Osteoblast (primary cell): ENCODE measurements at regions not wholly inside any gene's neighbourhood (a gene's known extent, or its start where the extent isn't known, plus 50 kb on each side); places are given as distances from the start of the nearest gene placed in this dataset.

ENCODE experiments used
- DNase-seq: peaks from one replicate; pipeline ENCODE4 v3.0.0; 2011; ENCODE audit warnings: low spot score, mixed read lengths; ENCODE audit not compliant: insufficient read length; ENCODE audit errors: missing footprints
- H2AFZ ChIP-seq: 2 replicates; pipeline ENCODE4 v1.6.0; 2011; ENCODE audit warnings: mild to moderate bottlenecking, low read length
- H3K27ac ChIP-seq: 2 replicates; pipeline ENCODE4 v1.5.1; 2011; ENCODE audit warnings: mild to moderate bottlenecking, low read depth, low read length, moderate library complexity
- H3K27me3 ChIP-seq: 2 replicates; pipeline ENCODE4 v1.6.0; 2012; ENCODE audit warnings: mild to moderate bottlenecking, control low read depth, inconsistent platforms, low read length, moderate library complexity; ENCODE audit not compliant: insufficient read depth
- H3K36me3 ChIP-seq: 2 replicates; pipeline ENCODE4 v1.5.1; 2011; ENCODE audit warnings: mild to moderate bottlenecking, low read length, control low read depth, moderate library complexity; ENCODE audit not compliant: insufficient read depth
- H3K4me1 ChIP-seq: 2 replicates; pipeline ENCODE4 v1.5.1; 2011; ENCODE audit warnings: mild to moderate bottlenecking, low read length, control low read depth, moderate library complexity; ENCODE audit not compliant: insufficient read depth
- H3K4me2 ChIP-seq: 2 replicates; pipeline ENCODE4 v1.6.0; 2011; ENCODE audit warnings: mild to moderate bottlenecking, low read length; ENCODE audit not compliant: insufficient read depth
- H3K4me3 ChIP-seq: fragments of 200-600 bp; sonication (generic); 3 replicates; pipeline ENCODE4 v1.5.1; 2012; ENCODE audit warnings: mild to moderate bottlenecking, low read length, inconsistent platforms; ENCODE audit not compliant: insufficient read depth
- H3K79me2 ChIP-seq: 2 replicates; pipeline ENCODE4 v1.6.0; 2012; ENCODE audit warnings: mild to moderate bottlenecking, low read length, control low read depth, inconsistent platforms; ENCODE audit not compliant: insufficient read depth
- H3K9me3 ChIP-seq: 2 replicates; pipeline ENCODE4 v1.5.1; 2011; ENCODE audit warnings: low read depth, low read length, control low read depth
- H4K20me1 ChIP-seq: 2 replicates; pipeline ENCODE4 v1.6.0; 2012; ENCODE audit warnings: mild to moderate bottlenecking, low read length, control low read depth; ENCODE audit not compliant: insufficient read depth
- TF ChIP-seq, protein P1 (sequence below): IDR thresholded peaks from 2 replicates; pipeline ENCODE4 v1.5.1; 2011; ENCODE audit warnings: mild to moderate bottlenecking, low read depth, low read length, moderate library complexity; ENCODE audit errors: extremely low read depth

GRCh38 chr20:17837179-17837578 lies 131.4 kb downstream of the SNX5 start:
- Histone ChIP-seq H2AFZ (no peak overlapping the region), H3K4me2 (peak overlapping the region; percentile 77), H3K4me3 (no peak overlapping the region), H3K79me2 (no peaks in the 10 kb centered on the region), H4K20me1 (no peaks in the 10 kb centered on the region), H3K4me1 (peaks cover 51% of the 10 kb centered on the region), H3K27me3 (no peaks in the 10 kb centered on the region), H3K9me3 (no peaks in the 10 kb centered on the region), H3K36me3 (no peaks in the 10 kb centered on the region), H3K27ac (peak overlapping the region; percentile 97)
- TF ChIP-seq, protein P1, sequence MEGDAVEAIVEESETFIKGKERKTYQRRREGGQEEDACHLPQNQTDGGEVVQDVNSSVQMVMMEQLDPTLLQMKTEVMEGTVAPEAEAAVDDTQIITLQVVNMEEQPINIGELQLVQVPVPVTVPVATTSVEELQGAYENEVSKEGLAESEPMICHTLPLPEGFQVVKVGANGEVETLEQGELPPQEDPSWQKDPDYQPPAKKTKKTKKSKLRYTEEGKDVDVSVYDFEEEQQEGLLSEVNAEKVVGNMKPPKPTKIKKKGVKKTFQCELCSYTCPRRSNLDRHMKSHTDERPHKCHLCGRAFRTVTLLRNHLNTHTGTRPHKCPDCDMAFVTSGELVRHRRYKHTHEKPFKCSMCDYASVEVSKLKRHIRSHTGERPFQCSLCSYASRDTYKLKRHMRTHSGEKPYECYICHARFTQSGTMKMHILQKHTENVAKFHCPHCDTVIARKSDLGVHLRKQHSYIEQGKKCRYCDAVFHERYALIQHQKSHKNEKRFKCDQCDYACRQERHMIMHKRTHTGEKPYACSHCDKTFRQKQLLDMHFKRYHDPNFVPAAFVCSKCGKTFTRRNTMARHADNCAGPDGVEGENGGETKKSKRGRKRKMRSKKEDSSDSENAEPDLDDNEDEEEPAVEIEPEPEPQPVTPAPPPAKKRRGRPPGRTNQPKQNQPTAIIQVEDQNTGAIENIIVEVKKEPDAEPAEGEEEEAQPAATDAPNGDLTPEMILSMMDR: no peak
- DNase-seq: no peak

GRCh38 chr20:17836303-17836861 lies 132.2 kb downstream of the SNX5 start:
- Histone ChIP-seq H3K4me2 (peak overlapping the region; percentile 77), H4K20me1 (no peaks in the 10 kb centered on the region), H3K79me2 (no peaks in the 10 kb centered on the region), H3K27ac (peak overlapping the region; percentile 97), H3K4me1 (peaks cover 44% of the 10 kb centered on the region), H3K9me3 (no peaks in the 10 kb centered on the region), H3K27me3 (no peaks in the 10 kb centered on the region), H3K36me3 (no peaks in the 10 kb centered on the region), H3K4me3 (peak overlapping the region; percentile 45), H2AFZ (peak overlapping the region; percentile 71)
- TF ChIP-seq, protein P1: no peak
- DNase-seq: no peak

GRCh38 chr20:17835934-17836300 lies 132.7 kb downstream of the SNX5 start:
- Histone ChIP-seq H3K4me2 (peak overlapping the region; percentile 77), H3K4me3 (peak overlapping the region; percentile 45), H3K4me1 (peaks cover 42% of the 10 kb centered on the region), H2AFZ (peak overlapping the region; percentile 62), H3K27ac (peak overlapping the region; percentile 97), H4K20me1 (no peaks in the 10 kb centered on the region), H3K79me2 (no peaks in the 10 kb centered on the region), H3K27me3 (no peaks in the 10 kb centered on the region), H3K36me3 (no peaks in the 10 kb centered on the region), H3K9me3 (no peaks in the 10 kb centered on the region)
- no peak for DNase-seq
- TF ChIP-seq, protein P1: no peak

GRCh38 chr20:17835240-17835933 lies 133.2 kb downstream of the SNX5 start:
- no peaks in the 10 kb centered on the region for H3K36me3 ChIP-seq
- peak overlapping the region; percentile 97 for H3K27ac ChIP-seq
- H2AFZ ChIP-seq: peak overlapping the region; percentile 62
- no peaks in the 10 kb centered on the region for H4K20me1 ChIP-seq
- TF ChIP-seq, protein P1: no peak
- DNase-seq: peak; percentile 90
- H3K27me3 ChIP-seq: no peaks in the 10 kb centered on the region
- peak overlapping the region; percentile 45 for H3K4me3 ChIP-seq
- no peaks in the 10 kb centered on the region for H3K79me2 ChIP-seq
- peaks cover 42% of the 10 kb centered on the region for H3K4me1 ChIP-seq
- peak overlapping the region; percentile 77 for H3K4me2 ChIP-seq
- H3K9me3 ChIP-seq: no peaks in the 10 kb centered on the region
